ENCODE measurements at regions not wholly inside any gene's neighbourhood (a gene's known extent, or its start where the extent isn't known, plus 50 kb on each side); places are given as distances from the start of the nearest gene placed in this dataset.

DNA sequence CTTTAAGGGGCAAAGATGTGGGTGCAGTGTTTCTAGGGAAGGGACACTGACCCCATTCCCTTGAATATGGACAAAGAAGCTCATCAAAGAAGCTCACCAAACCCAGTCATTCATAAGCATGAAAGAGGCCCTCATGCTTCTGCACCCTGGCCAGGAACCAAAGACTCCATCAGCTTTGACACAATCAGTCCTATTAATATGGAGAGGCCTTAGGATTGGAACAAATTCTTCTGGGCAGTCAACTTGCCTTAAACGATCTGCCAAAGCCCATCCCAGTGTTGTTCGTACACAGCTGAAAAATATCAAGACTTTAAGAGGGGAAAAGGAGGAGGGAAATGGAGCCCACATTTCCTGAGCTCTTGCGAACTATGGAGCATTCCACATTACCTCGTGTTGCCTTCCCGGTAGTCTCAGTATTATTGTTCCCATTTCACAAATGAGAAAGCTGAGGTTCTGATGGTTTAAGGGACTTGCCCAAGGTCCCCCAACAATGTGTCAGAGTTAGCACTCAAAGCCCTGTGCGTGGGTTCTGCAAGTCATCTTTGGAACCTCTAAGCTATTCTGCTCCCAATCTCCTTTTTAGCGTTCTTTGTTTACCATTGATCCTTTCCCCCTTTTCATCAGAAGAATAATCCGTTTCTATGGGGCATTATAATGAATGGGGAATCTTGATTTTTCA lies 161.9 kb downstream of the ZBTB18 start:
- TF ChIP-seq NFRKB (IDR thresholded peaks at IDR 0.05) (no peak), SP1 (IDR thresholded peaks at IDR 0.05) (no peak), SUZ12 (IDR thresholded peaks at IDR 0.05) (no peak), ZNF384 (IDR thresholded peaks at IDR 0.05) (no peak), FOXK2 (IDR thresholded peaks at IDR 0.05) (no peak), ELF4 (IDR thresholded peaks at IDR 0.05) (no peak), FOXM1 (IDR thresholded peaks at IDR 0.05; ENCODE audit: borderline replicate concordance) (no peak), HDGF (IDR thresholded peaks at IDR 0.05; ENCODE audit: borderline replicate concordance) (no peak), LEF1 (IDR thresholded peaks at IDR 0.05; ENCODE audit: borderline replicate concordance) (no peak), CTBP1 (IDR thresholded peaks at IDR 0.05; ENCODE audit: borderline replicate concordance) (no peak), BHLHE40 (IDR thresholded peaks at IDR 0.05; ENCODE audit: borderline replicate concordance) (no peak), TARDBP (IDR thresholded peaks at IDR 0.05) (no peak), FOXA1 (IDR thresholded peaks at IDR 0.05) (no peak)
- TF ChIP-seq, protein P1, sequence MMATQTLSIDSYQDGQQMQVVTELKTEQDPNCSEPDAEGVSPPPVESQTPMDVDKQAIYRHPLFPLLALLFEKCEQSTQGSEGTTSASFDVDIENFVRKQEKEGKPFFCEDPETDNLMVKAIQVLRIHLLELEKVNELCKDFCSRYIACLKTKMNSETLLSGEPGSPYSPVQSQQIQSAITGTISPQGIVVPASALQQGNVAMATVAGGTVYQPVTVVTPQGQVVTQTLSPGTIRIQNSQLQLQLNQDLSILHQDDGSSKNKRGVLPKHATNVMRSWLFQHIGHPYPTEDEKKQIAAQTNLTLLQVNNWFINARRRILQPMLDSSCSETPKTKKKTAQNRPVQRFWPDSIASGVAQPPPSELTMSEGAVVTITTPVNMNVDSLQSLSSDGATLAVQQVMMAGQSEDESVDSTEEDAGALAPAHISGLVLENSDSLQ (IDR thresholded peaks at IDR 0.05), result no peak
